Aorta (tissue), 5 donors: ENCODE measurements at regions not wholly inside any gene's neighbourhood (a gene's known extent, or its start where the extent isn't known, plus 50 kb on each side); places are given as distances from the start of the nearest gene placed in this dataset.
"Not testable (repeated sequence)": the region's sequence is repeated elsewhere in the genome, so short reads cannot be mapped to it uniquely, and the experiment has no call there.

ENCODE experiments used
- ATAC-seq: fragments of 200-7000 bp; cut with Tn5 transposase; one replicate; pipeline ENCODE4 v1.9.1; 2022; ENCODE audit warnings: moderate library complexity; ENCODE audit not compliant: low FRiP score
- DNase-seq, 2 donors: peaks; one replicate each; pipeline ENCODE4 v3.0.0-alpha.2; 2020
- H3K27ac ChIP-seq, 2 donors: one replicate each; pipeline ENCODE4 v1.5.1; 2013; ENCODE audit warnings: low read length in 2 of 2, mild to moderate bottlenecking in 2 of 2, moderate library complexity in 2 of 2, control low read depth in 1 of 2, inconsistent platforms in 1 of 2, low read depth in 1 of 2
- H3K27me3 ChIP-seq, 2 donors: one replicate each; pipeline ENCODE4 v1.6.1; 2013; ENCODE audit warnings: control low read depth in 1 of 2, low read length in 1 of 2, mild to moderate bottlenecking in 1 of 2, moderate library complexity in 1 of 2; ENCODE audit not compliant: insufficient read depth in 2 of 2, control insufficient read depth in 1 of 2
- H3K36me3 ChIP-seq, 2 donors: one replicate each; pipeline ENCODE4 v1.6.1; 2013; ENCODE audit warnings: control low read depth in 1 of 2, low read length in 1 of 2, mild to moderate bottlenecking in 1 of 2; ENCODE audit not compliant: insufficient read depth in 2 of 2, control insufficient read depth in 1 of 2
- H3K4me1 ChIP-seq, 2 donors: one replicate each; pipeline ENCODE4 v1.6.1; 2013; ENCODE audit warnings: low read length in 2 of 2, control low read depth in 1 of 2, mild to moderate bottlenecking in 1 of 2, moderate library complexity in 1 of 2; ENCODE audit not compliant: insufficient read depth in 2 of 2, control insufficient read depth in 1 of 2
- H3K4me3 ChIP-seq, 2 donors: one replicate each; pipeline ENCODE4 v1.5.1; 2013; ENCODE audit warnings: low read length in 2 of 2, control low read depth in 1 of 2, mild to moderate bottlenecking in 1 of 2
- H3K9me3 ChIP-seq: one replicate; pipeline ENCODE4 v1.6.1; 2013; ENCODE audit warnings: mild to moderate bottlenecking, low read length; ENCODE audit not compliant: control insufficient read depth
- WGBS, 2 donors: extraction: QIAGEN DNeasy Blood & Tissue Kit; methylation state at CpG; one replicate each; pipeline ENCODE4 v1.1.7; 2013; 5-methylcytosine and 5-hydroxymethylcytosine counted together
- intact Hi-C, 2 donors: fragments of 100-400 bp; cut with DNase I; formaldehyde crosslinking; loops; one replicate each; pipeline versions ENCODE4 v1.14.2 to v1.15.0; 2022
- donor health status: healthy with polysubstance abuse.
- donor health status: Bipolar disorder and iron deficiency.
- donor health status: DM: no; HTN: no; CAD: no.
- donor health status: DM: no; HTN: no; CAD: no.
- donor health status: DM: yes; HTN: yes; CAD: no.

DNA sequence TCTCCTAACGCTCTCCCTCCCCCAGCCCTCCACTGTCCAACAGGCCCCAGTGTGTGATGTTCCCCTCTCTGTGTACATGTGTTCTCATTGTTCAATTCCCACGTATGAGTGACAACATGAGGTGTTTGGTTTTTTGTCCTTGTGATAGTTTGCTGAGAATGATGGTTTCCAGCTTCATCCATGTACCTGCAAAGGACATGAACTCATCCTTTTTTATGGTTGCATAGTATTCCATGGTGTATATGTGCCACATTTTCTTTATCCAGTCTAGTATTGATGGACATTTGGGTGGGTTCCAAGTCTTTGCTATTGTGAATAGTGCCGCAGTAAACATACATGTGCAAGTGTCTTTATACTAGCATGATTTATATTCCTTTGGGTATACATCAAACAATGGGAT is 347.4 kb downstream of the MAGEE1 start:
- H3K27ac ChIP-seq, H3K27me3 ChIP-seq, intact Hi-C loops, ATAC-seq, H3K9me3 ChIP-seq, DNase-seq, H3K4me1 ChIP-seq, H3K4me3 ChIP-seq, H3K36me3 ChIP-seq: not testable (repeated sequence)
- 58 to 90% methylated on average over 3 of the region's 3 CpGs for WGBS, 2 donors

DNA sequence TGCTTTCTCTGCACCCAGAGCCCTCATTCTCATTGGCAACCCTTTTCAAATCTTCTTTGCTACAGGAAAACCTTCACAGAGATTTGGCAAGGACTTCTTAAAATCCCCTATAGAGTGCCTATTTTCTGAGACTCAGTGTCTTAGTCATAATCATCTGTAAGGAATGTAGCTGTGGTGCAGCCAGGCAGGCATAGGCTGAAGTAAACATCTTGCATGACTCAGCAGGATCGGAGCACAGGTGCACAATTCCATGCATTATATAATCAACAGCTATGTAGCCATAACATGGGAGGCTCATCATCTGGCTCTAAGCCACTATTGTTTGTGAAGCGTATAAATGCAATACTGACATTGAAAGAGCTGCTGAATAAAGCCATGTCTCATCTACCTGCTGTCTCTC is 368.8 kb downstream of the MAGEE1 start:
- Histone ChIP-seq H3K27me3 (no peaks in the 10 kb centered on the region), H3K4me3 (no peak overlapping the region), H3K9me3 (no peaks in the 10 kb centered on the region), H3K4me1 (no peaks in the 10 kb centered on the region), H3K27ac (no peak overlapping the region), H3K36me3 (no peaks in the 10 kb centered on the region)
- 85 to 86% methylated on average over 2 of the region's 2 CpGs for WGBS, 2 donors
- intact Hi-C loops: no loop called here
- no peak for DNase-seq
- ATAC-seq: no peak

DNA sequence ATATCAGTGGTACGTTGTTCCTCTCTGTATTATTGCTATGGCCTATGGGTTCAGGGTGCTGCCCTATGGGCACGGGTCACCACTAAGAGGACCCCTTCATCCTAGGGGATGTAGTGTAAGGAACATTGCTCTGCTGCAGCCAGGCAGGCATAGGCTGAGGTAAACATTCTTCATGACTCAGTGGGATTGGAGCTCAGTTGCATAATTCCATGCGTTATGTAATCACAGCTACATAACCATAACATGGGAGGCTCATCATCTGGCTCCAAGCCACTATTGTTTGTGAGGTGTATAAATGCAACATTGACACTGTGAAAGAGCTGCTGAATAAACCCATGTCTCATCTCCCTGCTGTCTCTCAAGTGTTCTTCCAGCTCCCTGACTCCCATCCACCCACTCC is 375.2 kb downstream of the MAGEE1 start:
- no peaks in the 10 kb centered on the region for H3K27me3 ChIP-seq
- H3K36me3 ChIP-seq: no peaks in the 10 kb centered on the region
- H3K4me1 ChIP-seq: no peaks in the 10 kb centered on the region
- ATAC-seq (no peak), DNase-seq (no peak)
- WGBS, 2 donors: 72 to 89% methylated on average over 3 of the region's 3 CpGs
- no peak overlapping the region for H3K27ac ChIP-seq
- H3K4me3 ChIP-seq: no peak overlapping the region
- intact Hi-C loops: no loop called here
- H3K9me3 ChIP-seq: no peaks in the 10 kb centered on the region

DNA sequence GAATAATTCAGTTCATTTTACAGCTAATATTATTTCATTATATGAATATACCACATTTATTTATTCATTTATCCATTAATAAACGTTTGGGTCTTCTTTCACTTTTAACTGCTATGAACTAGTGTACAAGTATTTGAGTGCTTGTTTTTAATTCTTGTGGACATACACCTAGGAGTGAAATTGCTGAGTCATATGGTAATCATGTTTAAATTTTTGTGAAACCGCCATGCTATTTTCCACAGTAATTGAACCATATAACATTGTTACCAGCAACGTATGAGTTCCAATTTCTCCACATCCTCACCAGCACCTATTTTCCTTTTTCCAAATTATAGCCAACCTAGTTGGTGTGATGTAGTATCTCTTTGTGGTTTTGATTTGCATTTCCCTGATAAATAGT is 388.2 kb downstream of the MAGEE1 start:
- ATAC-seq (no peak), DNase-seq (no peak)
- H3K27ac ChIP-seq: no peak overlapping the region
- intact Hi-C loops: no loop called here
- 57 to 81% methylated on average over 3 of the region's 3 CpGs for WGBS, 2 donors
- no peak overlapping the region for H3K4me3 ChIP-seq
- H3K9me3 ChIP-seq: no peaks in the 10 kb centered on the region
- no peaks in the 10 kb centered on the region for H3K4me1 ChIP-seq
- no peaks in the 10 kb centered on the region for H3K27me3 ChIP-seq
- no peaks in the 10 kb centered on the region for H3K36me3 ChIP-seq

DNA sequence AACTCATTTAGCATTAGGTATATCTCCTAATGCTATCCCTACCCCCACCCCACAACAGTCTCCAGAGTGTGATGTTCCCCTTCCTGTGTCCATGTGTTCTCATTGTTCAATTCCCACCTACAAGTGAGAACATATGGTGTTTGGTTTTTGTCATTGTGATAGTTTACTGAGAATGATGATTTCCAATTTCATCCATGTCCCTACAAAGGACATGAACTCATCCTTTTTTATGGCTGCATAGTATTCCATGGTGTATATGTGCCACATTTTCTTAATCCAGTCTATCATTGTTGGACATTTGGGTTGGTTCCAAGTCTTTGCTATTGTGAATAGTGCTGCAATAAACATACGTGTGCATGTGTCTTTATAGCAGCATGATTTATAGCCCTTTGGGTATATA is 389.8 kb downstream of the MAGEE1 start:
- WGBS, 2 donors: no CpG with 5 or more reads among the region's 1 CpG
- intact Hi-C loops, H3K4me1 ChIP-seq, H3K4me3 ChIP-seq, H3K9me3 ChIP-seq, ATAC-seq, DNase-seq, H3K27me3 ChIP-seq, H3K27ac ChIP-seq, H3K36me3 ChIP-seq: not testable (repeated sequence)

DNA sequence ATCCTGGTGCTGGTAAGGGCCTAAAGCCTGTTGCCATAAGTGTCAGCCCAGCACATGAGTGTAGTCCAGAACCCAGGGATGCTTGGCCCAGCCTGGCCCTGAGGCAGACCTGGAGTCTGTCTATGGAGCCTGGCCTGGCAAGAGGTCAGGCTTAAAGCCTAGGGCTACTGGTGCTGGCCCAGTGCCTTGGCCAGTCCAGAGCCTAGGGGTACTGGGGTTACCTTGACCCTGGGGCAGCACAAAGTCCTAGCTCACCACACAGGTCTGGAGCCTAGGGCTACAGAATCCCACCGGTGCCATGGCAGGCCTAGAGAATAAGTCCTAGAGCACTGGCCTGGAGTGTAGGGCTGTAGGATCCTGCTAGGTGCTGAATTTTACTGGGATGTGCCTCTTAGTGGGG is 393.8 kb downstream of the MAGEE1 start:
- Histone ChIP-seq H3K4me3 (no peak overlapping the region), H3K27ac (no peak overlapping the region), H3K4me1 (no peaks in the 10 kb centered on the region), H3K27me3 (no peaks in the 10 kb centered on the region), H3K9me3 (no peaks in the 10 kb centered on the region), H3K36me3 (no peaks in the 10 kb centered on the region)
- intact Hi-C loops: no loop called here
- DNase-seq (no peak), ATAC-seq (no peak)
- WGBS, 2 donors: 56 to 95% methylated on average over 1 of the region's 1 CpG

DNA sequence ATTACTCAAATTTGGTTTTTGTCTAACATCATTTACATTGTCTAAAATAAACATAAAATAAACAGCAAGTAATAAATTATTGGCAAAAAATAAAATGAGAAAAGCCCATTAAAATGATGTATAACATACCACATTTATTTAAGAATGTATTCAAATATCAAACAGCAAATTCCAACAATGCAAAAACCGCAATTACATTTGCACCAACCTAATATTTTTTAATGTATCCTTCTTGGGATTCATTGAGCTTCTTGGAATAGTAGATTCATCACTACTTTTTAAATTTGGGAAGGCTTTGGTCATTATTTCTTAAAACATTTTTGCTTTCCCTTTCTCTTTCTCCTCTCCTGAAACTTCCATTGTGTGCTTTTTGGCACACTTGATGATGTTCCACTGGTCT is 400.2 kb downstream of the MAGEE1 start:
- H3K9me3 ChIP-seq: no peaks in the 10 kb centered on the region
- ATAC-seq: no peak
- H3K4me1 ChIP-seq: no peaks in the 10 kb centered on the region
- H3K27me3 ChIP-seq: no peaks in the 10 kb centered on the region
- intact Hi-C loops: no loop called here
- H3K4me3 ChIP-seq: no peak overlapping the region
- no peak overlapping the region for H3K27ac ChIP-seq
- WGBS, 2 donors: 40 to 70% methylated on average over 1 of the region's 1 CpG
- H3K36me3 ChIP-seq: no peaks in the 10 kb centered on the region
- no peak for DNase-seq

DNA sequence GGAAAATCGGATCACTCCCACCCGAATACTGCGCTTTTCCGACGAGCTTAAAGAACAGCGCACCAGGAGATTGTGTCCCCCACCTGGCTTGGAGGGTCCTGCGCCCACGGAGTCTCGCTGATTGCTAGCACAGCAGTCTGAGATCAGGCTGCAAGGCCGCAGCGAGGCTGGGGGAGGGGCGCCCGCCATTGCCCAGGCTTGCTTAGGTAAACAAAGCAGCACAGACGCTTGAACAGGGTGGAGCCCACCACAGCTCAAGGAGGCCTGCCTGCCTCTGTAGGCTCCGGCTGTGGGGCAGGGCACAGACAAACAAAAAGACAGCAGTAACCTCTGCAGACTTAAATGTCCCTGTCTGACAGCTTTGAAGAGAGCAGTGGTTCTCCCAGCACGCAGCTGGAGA is 413.4 kb downstream of the MAGEE1 start:
- intact Hi-C loops, ATAC-seq, H3K27ac ChIP-seq, H3K36me3 ChIP-seq, H3K4me1 ChIP-seq, H3K9me3 ChIP-seq, H3K27me3 ChIP-seq, H3K4me3 ChIP-seq, DNase-seq: not testable (repeated sequence)
- WGBS, 2 donors: 37 to 47% methylated on average over 15 to 16 of the region's 16 CpGs

DNA sequence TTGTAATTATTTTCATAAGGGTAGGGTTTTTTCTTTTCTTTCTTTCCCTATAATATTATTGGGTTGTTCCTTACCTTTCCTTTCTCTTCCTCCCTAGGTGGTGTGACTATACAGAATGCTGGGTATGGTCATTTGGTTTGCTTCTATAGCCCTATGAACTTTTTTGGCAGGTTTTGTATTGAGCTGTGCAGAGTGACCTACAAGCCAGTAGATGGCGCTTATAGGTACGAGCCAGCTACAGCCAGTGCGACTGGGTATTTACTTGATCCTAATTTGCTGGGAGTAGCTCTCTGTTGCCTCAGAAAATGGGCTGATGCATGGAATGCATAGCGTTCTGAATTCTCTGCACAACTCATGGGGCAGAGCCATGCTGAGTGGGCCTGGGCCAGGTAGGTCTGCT is 423.3 kb downstream of the MAGEE1 start:
- Histone ChIP-seq H3K4me1 (no peaks in the 10 kb centered on the region), H3K36me3 (no peaks in the 10 kb centered on the region), H3K9me3 (peaks cover 7% of the 10 kb centered on the region), H3K27ac (no peak overlapping the region), H3K4me3 (no peak overlapping the region), H3K27me3 (no peaks in the 10 kb centered on the region)
- no peak for DNase-seq
- ATAC-seq: no peak
- WGBS, 2 donors: 20 to 31% methylated on average over 4 of the region's 4 CpGs
- intact Hi-C loops: no loop called here
